GM19463 (cell line): ENCODE measurements at regions not wholly inside any gene's neighbourhood (a gene's known extent, or its start where the extent isn't known, plus 50 kb on each side); places are given as distances from the start of the nearest gene placed in this dataset.
"Not testable (repeated sequence)": the region's sequence is repeated elsewhere in the genome, so short reads cannot be mapped to it uniquely, and the experiment has no call there.

ENCODE experiments used
- ATAC-seq: cut with Tn5 transposase; IDR thresholded peaks from one replicate; pipeline ENCODE4 v1.9.1; 2021; ENCODE audit warnings: mild to moderate bottlenecking, moderate library complexity; ENCODE audit not compliant: unreplicated experiment

GRCh38 chr4:111115881-111116280 lies 493.0 kb upstream of the PITX2 start:
- ATAC-seq, result no peak

GRCh38 chr4:111120191-111120590 lies 497.3 kb upstream of the PITX2 start:
- ATAC-seq, result no peak

GRCh38 chr4:111126340-111126739 lies 503.5 kb upstream of the PITX2 start:
- ATAC-seq, result no peak

- no peak for ATAC-seq
Observed at GRCh38 chr4:111127841-111128240, 505.0 kb upstream of the PITX2 start.

DNA sequence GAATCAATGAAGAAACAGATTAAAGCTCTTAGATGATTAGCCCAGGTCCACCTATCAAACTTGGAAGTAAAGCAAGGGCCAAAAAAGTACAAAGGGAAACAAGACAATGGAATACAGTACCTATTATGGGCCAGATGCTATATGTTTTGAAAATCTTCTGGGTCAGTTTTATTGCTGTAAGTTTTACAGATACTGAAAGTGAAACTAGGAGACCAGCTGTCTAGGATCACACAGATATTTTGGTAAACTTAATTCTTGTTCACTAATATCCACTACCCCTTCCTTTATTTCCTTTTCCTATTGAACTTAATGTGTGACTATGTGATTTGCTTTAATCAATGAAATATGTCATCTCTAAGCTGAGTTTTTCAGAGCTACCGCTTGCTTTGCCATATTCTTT lies 505.4 kb upstream of the PITX2 start:
- ATAC-seq, result no peak

- ATAC-seq, result no peak
Observed at GRCh38 chr4:111136438-111136837, 513.6 kb upstream of the PITX2 start.

GRCh38 chr4:111136967-111137366 lies 514.1 kb upstream of the PITX2 start:
- no peak for ATAC-seq

DNA sequence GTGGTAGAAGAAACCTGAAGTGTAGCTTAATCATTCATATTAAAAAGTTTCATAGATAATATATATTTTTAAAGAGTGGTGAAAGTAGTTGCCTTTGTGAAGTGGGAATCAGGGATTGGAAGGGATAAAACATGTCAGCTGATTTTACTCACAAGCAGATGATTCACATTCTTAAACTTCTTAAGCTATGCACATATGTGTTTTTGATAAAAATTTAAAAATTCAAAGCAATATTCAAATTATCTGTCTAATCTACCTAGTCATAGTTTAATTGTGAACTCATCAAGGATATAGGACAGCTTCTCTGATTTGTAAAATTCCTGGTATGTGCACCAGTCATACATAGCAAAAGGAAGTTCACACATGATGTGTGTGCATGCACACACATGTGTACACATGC lies 520.6 kb upstream of the PITX2 start:
- no peak for ATAC-seq

- no peak for ATAC-seq
Observed at GRCh38 chr4:111154934-111155333, 532.1 kb upstream of the PITX2 start.

GRCh38 chr4:111164556-111164955 lies 541.7 kb upstream of the PITX2 start:
- not testable (repeated sequence) for ATAC-seq

GRCh38 chr4:111174331-111174730 lies 551.5 kb upstream of the PITX2 start:
- no peak for ATAC-seq

DNA sequence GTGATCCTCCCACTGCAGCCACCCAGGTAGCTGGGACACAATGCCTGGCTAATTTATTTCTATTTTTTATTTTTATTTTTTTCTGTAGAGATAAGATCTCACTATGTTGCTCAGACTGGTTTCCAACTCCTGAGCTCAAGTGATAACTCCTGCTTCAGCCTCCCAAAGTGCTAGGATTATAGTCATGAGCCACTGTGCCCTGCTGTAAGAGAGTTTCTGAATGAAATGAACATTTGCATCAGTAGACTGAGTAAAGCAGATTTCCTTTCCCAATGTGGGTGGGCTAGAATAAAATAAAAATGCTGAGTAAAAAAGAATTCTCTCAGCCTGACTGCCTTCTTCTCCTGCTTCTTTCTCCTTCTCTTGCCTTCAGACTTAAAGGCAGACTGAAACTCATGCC lies 555.4 kb upstream of the PITX2 start:
- no peak for ATAC-seq

DNA sequence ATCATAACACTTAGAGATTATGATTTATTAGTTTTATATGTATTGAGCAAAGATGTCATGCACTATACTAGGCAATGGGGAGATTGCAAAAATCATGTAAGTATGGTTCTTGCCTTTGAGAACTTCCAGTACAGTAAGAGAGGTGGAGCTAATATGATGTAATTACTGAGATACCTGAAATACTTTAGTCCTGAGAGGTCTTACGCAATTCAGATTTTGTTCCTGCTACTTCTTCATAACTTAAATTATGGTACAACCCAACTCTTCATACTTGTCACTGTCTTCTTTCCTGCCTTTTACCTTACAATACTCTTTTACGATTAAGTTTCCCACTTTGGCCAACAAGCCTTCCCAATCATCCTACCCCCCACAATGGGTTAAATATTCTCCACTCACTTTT lies 564.2 kb upstream of the PITX2 start:
- ATAC-seq, result no peak

GRCh38 chr4:111198446-111198845 lies 575.6 kb upstream of the PITX2 start:
- no peak for ATAC-seq

DNA sequence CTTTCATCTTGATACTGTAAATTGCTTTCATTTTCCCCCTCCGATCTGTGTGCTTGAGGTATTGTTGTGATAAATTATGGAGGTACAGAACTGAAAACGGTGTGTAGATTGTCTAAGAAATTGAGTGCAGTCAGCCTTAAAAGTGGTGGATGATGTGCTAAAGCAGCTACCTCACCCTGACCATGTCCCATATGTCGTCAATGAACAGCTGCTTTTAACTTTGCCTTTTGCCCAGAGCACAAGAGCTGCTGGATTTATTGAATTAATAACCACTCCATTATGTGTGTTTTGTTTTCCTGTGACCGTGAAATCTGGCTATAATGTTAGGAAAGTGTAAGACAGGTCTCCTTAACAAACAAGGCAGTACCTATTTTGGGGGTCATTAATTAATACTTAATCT lies 581.9 kb upstream of the PITX2 start:
- no peak for ATAC-seq

- ATAC-seq, result no peak
Observed at GRCh38 chr4:111208970-111209369, 586.1 kb upstream of the PITX2 start.

DNA sequence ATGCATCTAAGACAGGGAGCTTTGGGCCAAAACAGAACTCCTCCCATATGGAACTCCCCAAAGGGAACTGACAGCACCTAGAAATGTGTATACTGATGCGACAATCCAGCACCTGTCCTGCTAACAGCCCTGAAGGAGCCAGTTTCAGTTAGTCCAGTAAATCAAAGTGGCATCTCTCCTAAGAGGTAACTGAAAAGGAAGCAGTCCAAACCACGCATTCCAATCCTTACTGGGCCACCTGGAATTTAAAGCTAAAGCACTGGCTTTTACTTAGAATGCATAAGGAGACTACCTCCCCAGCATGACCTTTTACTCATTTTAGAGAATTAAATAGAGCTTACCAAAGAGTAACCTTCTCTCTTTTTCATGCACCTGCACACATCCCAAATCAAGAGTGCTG lies 586.8 kb upstream of the PITX2 start:
- no peak for ATAC-seq

- ATAC-seq, result no peak
Observed at GRCh38 chr4:111210595-111210994, 587.7 kb upstream of the PITX2 start.

- no peak for ATAC-seq
Observed at GRCh38 chr4:111213531-111213930, 590.7 kb upstream of the PITX2 start.

DNA sequence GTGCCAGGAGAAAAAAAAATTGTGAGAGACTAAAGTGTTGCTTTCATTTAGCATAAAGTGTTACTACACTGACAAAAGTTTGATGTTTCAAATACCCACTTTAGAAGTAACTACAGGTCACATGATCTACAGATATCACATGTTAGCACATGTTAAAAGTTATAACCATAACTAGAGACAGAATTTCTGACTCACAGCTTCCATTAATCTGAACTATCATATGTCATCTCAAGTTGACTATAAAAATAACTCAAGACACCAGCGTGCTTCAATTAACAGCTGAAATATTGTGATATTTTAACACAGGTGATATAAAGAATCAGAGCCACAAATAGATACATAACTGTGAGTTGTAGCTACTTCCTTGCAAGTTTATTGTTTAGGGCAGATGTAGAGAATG lies 591.5 kb upstream of the PITX2 start:
- ATAC-seq, result no peak

- no peak for ATAC-seq
Observed at GRCh38 chr4:111215755-111216154, 592.9 kb upstream of the PITX2 start.

DNA sequence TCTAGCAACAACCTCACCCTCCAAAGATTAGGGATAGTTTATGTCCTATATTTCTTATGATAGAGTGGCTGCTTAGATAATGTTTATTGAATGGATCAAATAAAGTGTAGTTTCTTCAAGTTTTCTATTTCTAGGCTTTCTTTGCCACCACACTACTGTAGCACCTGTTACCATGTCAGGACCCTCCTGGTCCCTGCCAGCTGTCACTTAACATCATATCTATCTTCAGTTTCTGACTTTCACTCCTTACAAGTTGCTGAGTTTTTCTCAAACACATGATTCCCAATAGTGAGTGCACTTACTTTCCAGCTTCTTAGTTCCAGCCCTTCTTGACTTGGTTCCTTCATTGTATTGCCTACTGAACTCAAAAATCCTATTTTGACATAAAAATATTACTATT lies 593.9 kb upstream of the PITX2 start:
- ATAC-seq, result no peak

- ATAC-seq, result no peak
Observed at GRCh38 chr4:111221371-111221770, 598.5 kb upstream of the PITX2 start.

GRCh38 chr4:111228396-111228795 lies 605.5 kb upstream of the PITX2 start:
- no peak for ATAC-seq
